Posterior vena cava (tissue), 2 donors: ENCODE measurements at regions not wholly inside any gene's neighbourhood (a gene's known extent, or its start where the extent isn't known, plus 50 kb on each side); places are given as distances from the start of the nearest gene placed in this dataset.

Experiments
- DNase-seq: peaks from one replicate; pipeline ENCODE4 v3.0.0-alpha.2; 2020; ENCODE audit warnings: low spot score
- intact Hi-C, 2 donors: fragments of 100-400 bp; cut with DNase I; formaldehyde crosslinking; loops; one replicate each; pipeline versions ENCODE4 v1.14.1 to v1.14.2; 2022 to 2023
- donor health status: DM: yes; HTN: yes; CAD: no.
- donor health status: DM: yes; HTN: yes; CAD: no.

DNA sequence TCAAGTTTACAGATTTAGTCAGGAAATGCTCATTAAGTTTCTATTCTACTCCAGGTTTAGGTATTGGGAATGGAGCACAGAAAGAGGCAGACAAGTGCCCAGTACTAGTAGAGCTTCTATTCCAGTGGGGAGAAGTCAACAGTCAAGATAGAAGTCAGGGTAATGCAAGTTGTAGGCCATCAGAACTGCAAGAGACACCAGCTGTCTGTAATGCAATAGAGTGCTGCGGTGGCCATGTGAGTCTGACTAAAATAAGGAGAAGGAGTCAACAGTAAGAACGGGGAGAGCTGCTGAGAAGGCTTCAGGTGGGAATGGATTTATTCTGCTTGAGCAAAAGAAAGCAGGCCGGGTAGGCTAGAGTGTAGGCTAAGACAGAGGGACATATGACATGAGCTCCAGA is 515.0 kb downstream of the QKI start:
- intact Hi-C loops, result no loop called here

DNA sequence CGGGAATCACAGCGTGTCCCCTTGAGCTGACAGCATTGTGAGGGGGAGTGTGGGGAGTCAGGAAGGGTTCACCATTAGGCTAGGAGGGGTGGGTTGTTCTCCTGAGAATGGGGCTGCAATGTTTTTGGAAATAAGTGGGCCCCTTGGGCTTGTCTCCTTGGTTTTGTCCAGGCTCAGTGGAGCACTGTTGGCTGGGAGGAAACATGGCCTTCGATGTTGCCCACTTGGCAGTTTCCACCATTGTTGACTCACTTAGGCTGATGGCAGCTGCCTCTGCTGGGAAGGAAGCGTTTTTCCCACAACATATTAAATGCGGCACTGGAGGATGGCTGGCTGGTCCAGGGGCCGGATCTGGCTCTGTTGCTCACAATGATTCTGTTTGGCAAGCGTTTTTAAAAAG is 512.1 kb downstream of the QKI start:
- no peak for DNase-seq
- intact Hi-C loops, result no loop called here

More for the DNA sequence above, 515.0 kb downstream of the QKI start:
- DNase-seq, result no peak

DNA sequence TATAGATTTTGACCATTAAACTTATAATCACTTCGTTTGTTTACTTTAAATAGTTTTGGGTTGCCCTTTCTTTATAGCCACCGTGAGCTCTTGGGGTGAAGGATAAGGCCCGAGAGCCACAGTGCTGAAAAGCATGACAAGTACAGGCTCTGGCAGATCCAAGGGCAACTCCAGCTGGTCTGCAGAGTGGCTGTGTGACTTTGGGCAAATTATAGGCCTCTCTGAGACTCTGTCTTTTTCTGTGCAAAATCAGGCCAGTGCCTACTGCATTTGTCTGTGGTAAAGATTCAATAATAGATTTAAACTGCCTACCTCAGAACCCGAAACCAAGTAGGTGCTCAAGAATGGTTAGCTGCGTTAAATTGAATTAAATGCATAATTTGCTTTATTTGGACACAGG is 511.3 kb downstream of the QKI start:
- DNase-seq, result no peak

DNA sequence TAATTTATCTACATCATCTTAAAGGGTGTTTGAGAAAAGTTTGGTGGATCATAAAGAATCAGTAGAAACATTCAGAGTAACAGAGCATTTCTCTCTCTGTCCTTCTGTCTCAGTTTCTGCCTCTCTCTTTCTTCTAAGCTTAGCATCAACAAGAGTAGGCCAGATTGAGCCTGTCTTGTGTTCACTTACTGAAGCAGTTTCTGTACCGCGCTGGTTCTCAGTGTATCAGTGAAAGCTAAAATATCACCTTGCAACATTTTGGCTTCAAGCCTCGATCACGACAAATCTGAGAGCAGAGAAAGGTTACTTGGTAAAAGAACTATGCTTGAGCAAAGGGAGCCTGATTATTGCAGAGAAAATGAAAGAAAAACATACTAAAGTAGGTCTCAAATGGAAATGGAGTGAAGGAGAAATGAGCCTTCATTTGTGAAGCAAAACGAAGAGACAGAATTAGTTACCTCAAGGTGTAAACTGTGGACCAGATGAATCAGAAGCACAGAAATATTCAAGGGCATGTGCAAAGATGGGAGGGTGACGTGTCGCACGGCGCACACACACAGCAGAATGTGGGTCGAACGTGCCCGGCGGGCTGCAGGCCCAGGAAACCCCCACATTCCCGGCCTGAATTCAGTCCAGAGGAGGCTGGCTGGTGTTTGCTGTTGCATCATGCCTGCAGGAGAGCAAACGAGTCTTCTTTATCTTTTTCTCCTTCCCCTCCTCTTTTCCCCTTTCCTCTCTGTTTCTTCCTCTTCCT is 509.3 kb downstream of the QKI start:
- intact Hi-C loops, result no loop called here
- DNase-seq, result no peak

More for the DNA sequence above, 511.3 kb downstream of the QKI start:
- intact Hi-C loops, result no loop called here

DNA sequence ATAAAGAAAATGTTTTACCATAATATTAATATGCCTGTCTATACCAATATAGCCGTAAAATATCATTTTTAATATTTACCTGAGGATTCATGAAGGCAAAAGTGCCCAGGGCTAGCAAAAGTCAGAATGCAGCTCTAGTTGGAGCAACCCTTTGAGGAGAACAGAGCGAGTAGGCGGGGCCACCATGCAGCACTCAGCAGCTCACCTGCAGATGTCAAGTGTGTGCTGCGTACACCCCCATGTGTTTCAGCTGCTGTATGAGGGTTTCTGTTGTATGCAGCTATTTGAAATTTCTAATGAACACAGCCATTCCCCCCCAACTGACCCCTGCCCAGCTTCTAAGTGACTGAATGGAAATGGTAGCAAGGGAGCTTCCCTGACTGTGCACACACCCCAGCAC is 508.0 kb downstream of the QKI start:
- intact Hi-C loops, result no loop called here
- no peak for DNase-seq

DNA sequence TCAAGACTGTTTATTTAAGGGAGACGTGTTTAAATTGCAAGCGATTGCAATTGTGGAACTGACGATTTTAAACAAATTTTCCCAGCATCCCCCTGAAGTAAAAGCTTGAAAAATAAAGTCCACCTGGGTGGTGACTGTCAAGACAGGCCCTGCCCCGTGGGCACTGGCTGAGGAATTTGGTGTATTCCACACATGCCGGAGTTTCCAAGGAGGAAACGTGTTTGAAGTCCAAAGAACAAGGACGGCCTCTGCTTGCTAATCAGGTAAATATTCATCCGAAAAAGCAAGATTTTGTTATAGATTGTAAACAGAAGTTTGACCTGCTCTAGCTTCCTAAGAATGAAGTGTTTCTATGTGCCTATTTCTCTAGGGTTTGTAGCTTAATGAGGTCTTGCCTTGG is 505.1 kb downstream of the QKI start:
- DNase-seq, result no peak
- intact Hi-C loops, result no loop called here

DNA sequence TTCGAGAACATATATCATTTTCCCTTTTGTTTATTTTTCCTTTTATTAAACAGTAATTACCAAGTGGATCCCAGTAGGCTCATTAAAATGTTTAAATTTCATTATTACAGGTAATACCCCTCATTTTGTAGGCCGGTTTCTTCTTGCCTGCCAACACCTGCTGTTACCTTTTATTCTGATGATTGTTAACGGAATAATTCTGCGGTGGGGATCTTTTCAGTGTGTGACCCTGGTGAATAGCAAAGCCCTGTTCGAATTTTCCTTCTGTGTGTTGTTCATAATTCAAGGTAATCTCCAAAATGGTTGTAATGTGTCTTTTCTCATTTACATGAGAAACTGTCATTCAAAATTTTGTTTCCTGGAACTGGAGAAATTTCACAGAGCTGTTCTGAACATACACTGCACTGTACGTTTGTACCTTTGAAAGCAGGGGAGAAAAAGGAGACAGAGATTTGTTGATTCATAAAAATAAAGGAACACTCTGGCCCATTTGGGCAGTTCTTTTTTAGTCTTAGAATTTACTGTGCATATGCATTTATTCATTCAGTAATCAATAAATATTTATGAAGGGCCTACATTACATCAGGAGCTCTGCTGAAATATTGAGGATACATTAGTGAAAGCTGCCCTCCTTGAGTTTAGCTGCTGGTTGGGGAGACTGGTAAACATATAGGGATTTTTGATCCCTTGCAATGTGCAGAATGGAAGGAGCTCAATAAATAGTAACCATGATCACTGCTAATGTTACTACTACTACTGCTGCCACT is 502.0 kb downstream of the QKI start:
- no peak for DNase-seq
- intact Hi-C loops, result no loop called here

DNA sequence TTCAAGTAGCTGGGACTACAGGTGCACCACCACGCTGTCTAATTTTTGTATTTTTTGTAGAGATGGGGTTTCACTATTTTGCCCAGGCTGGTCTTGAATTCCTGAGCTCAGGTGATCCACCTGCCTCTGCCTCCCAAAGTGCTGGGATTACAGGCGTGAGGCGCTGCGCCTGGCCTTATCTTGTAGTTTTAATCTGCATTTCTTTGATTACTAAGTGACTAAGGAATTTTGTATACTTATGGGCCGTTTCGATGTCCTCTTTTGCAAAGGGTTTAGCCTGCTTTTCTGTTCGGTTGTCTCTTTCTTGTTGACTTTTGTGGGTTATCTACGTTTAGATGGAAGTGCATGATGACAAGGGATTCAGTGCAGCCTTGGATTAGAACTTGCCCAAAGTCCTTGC is 500.6 kb downstream of the QKI start:
- DNase-seq, result no peak
- intact Hi-C loops, result no loop called here

DNA sequence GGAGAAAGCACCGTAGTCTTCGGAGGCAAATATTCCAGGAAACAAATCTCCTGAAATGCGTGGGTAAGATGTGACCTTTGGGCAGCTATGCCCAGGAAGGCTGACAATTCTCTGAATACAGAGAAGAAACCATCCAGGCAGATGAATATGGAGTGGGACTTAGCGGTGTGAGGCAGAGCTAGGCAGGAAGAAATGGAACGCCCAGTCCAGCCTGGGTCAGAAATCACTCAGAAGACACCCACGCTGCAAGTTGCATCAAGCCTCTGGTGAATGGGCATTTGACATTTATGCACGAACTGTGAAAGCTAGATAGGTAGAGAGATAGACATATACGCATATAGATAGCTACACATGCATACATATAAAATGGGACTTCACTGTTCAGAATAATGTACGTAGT is 498.5 kb downstream of the QKI start:
- DNase-seq, result no peak
- intact Hi-C loops, result no loop called here

DNA sequence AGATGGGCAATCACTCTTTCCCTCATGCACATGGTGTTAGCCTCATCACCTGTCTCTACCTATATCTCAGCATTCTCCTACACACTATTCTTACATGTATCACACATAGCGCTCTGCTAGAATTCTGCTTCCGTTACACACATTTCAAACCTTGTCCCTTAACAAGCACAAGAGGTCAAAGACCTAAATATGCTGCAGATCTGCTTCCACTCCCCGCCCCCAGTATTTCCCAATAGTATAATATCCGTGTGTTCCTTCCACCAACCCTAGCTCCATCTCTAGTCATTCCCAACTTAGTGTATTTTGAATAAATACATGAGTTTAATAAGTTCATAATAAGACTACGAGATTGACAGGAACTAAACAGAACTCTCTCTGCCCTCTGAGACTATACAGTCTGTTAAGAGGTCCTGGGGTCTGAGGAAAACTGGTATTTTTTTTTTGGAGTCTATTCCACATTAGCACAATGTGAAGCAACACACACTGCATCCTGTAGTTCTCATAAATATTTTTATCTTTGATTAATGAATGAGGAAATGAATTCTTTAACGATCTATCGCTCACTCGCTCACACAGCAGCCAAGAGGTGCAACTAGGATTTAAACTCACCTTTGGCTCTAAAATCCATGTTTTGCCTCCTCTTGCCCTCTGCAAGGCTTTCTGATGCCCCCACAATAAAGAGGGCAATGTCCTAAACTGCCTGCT is 491.6 kb downstream of the QKI start:
- DNase-seq, result no peak
- intact Hi-C loops, result no loop called here

DNA sequence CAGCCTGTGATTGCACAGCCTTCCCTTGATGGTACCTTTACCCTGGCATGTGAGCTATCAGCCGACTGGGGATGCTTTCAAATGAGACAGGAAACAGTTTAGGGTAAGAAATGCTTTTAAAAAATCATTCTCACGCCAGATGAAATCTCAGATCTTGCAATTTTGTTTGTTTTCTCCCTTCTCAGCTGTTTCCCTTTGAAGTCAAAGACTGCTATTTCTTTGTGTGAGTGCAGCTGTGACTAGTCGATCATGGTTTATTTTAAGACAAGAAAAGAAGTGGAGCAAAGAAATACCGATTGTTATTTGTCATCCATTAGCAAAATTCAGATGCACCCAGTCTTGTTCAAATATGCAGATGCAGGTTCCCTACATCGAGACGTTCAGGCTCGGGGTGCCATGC is 489.7 kb downstream of the QKI start:
- intact Hi-C loops, result no loop called here
- no peak for DNase-seq

DNA sequence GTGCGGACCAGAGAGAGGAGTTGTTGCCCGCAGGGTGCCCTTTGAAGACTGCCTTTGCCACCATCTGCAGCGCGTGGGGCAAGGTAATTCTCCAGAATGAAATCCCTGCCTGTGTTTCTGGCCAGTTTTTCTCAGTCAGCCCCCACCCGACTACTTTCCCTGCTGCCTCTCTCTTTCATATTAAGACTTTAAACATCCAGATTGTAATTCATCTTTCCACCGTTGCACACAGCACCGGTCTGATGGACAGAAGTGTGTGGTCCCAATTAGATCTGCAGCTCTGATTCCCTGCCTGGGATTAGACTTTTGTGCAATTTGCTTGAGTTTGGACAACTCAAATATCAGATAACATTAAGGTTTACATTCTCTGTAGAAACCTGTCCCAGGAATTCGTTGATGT is 489.0 kb downstream of the QKI start:
- no peak for DNase-seq
- intact Hi-C loops, result no loop called here

DNA sequence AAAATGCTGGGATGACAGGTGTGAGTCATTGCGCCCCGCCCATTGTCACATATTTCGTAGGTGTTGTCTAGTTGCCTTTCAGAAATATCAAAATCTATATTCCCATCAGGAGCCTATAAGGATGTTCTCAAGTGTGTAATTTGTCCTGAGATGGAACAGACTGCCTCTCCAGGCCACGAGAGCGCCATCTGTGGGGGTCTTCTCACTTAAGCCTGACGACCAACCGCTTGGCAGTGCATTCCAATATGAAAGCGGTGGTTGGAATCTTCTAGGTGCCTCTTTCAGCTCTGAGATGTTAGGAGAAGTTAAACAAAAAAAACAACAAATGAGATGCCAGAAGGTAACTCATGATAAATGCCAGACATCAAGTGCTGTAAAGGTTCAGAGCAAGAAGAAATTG is 488.5 kb downstream of the QKI start:
- no peak for DNase-seq
- intact Hi-C loops, result no loop called here

DNA sequence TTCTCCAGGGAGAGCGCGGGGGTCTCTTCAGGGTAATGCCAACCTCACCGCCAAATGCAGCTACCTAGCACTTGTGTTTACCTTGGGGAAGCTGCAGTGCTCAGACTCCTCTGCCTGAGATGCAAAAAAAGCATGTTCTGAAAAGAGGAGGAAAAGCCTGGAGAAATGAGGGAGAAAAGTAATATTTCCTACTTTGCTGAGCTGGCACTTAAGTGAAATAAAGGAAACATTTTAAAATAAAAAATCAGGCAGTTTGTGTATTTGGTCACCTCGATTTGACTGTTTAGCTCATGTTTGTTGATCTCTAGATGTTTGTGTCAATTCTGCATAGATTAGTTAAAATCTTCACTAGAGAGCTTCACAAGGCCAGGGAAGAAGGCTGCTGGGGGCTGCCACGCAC is 487.2 kb downstream of the QKI start:
- intact Hi-C loops, result no loop called here
- no peak for DNase-seq

DNA sequence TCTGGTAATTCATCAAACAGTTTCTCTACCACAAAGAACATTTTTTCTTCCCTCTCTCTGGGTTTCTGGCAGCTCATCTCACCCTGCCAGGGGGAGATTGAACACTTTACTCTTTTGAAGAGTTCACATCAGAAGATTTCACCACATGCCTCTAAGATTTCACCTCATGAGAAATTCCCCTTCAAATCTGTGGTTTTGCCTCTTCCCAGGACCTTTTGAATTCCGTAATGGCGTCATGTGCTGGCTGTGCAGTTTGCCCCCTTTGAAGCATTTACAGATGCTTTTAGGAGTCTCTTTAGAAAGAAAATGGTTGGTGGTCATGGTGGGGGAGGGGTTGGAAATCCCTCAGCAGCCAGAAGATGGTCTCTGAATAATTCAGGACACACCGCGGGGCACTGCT is 486.1 kb downstream of the QKI start:
- intact Hi-C loops, result no loop called here
- no peak for DNase-seq

DNA sequence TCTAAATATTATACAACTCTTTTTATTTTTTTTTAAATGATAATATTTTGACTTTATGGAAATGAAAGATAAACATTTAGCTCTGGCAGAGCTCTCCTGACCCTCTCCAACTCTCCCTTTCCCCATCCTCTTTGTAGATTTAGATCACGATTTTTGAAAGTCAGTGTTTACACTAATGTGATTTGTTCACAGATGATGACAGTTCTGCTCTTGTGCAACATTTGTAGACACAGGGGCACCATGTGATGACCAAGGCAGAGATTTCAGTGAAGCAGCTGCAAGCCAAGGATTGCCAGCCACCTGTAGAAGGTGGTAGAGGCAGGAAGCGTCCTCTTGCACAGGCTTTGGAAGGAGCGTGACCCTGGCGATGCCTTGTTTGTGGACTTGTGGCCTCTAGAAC is 483.2 kb downstream of the QKI start:
- intact Hi-C loops, result no loop called here
- DNase-seq, result no peak

DNA sequence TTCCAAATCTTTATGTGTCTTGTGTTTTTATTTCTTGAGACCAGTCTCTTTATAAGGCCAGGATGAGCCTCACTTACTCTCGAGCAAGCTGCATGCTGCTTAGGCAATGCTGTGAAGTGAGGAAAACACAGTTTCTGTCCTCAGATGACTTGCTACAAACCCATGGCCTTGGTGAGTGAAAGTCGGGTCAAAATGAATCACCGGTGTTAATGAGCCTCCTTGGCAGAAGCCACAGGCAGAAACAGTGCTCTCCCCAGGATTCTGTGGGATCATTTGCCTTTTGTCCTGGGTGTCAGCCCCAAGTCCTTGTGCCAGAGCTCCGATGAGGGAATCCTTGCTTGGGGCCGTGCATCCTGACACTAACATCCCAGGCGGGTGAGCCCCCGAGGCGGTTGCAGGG is 482.5 kb downstream of the QKI start:
- DNase-seq, result no peak
- intact Hi-C loops, result no loop called here

DNA sequence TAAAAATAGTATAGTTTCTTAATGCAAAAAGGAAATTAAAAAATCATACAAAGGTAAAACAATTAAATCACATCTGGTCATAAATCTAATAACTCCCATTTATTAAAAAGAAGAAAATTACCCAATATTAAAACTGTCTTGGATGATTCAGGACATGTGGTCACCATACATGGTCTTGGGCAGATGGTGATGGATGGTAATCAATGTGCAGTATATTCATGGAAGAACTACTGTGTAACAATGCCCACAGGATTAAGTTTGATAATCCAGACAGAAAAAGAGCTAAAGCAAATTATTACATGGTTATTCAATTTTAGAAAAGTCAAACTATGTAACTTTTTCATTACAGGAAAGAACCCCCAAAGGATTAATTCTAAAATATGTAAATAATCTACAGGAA is 480.6 kb downstream of the QKI start:
- intact Hi-C loops, result no loop called here
- no peak for DNase-seq

DNA sequence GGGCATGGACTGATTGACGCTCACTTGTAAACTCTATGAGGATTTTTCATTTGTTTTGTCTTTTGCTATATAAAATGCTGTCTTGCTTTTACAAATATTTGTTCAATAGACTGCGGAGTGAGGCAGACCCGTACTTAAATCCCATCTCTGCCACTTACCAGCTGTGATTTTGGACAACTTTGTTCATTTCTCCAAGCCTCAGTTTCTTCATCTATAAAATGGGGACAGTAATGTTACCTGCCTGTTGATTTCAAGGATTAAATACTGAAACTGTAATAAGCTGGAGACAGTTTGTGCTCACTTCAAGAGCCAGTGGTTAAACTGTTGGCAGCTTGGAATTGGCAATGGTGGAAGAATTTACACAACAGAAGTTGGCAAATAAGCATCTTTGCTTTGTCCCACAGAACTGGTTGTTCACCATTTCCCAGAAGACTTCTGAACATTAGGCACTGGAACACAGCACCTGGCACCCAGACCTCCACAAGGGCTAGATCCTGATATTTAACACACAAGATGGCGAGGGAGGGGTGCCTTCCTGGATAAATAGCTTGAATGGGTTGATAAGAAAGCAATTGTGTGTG is 479.2 kb downstream of the QKI start:
- intact Hi-C loops, result no loop called here
- no peak for DNase-seq

DNA sequence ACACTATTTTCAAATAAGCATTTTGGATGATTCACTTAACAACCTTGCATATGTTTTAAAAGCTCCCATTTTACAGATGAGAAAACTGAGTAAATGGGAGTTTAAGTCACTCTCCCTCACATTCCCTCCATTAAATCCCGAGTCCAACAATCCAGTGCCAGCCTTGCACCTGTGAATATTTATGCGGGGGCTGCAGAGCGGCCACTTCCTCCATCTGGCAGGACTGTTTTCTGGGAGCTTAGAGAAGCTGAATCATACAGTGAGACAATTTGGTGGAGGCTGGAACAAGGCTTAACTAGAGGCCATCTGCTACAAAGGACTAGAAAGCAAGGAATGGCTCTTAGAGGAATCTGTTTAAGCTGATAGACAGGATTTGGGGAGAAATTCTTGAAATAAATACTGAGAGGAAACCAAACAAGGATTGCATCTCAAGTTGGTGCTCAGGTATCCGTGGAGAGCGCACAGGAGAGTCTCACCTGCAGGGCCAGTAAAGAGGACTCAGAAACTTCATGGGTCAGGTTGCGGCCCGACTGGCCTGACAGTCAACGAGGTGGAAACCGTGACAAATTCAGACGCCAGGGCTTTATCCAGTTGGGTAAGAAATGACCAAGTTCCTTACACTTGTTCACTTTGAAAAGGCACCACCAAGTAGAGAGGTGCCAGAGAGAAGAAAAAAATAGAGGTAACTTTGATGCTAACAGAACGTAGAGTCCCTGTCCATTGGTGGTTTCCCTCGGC is 478.5 kb downstream of the QKI start:
- intact Hi-C loops, result no loop called here
- no peak for DNase-seq
